ENCODE measurements at regions not wholly inside any gene's neighbourhood (a gene's known extent, or its start where the extent isn't known, plus 50 kb on each side); places are given as distances from the start of the nearest gene placed in this dataset.

DNA sequence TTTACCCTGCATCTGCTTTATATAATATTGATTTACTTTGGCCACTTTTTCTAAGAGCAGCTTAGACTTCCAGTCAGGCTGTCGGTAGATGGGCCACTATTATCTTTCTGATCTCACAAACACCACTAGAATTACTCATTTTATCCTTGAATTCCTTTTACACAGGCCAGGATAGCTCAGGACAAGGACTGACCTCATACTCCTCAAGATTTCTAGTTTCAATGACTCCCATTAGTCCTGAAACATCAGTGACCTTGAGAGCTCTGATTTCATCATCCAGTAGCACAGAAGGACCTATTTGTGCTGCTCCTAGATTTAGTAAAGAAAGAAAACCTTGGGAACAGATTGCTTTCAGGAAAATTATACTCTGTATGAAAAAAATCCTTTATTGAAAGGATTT, 727.9 kb upstream of the PTPRD start:
- DNase-seq = no peak

DNA sequence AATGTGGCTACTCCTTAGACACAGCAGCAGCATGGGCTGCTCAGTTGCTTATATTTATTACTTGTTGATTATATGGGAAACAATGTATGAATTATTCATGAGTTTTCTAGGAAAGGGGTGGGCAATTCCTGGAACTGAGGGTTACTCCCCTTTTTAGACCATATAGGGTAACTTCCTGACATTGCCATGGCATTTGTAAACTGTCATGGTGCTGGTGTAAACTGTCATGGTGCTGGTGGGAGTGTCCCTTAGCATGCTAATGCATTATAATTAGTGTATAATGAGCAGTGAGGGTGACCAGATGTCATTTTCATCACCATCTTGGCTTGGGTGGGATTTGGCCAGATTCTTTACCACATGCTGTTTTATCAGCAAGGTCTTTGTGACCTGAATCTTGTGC, 734.6 kb upstream of the PTPRD start:
- DNase-seq = no peak

DNA sequence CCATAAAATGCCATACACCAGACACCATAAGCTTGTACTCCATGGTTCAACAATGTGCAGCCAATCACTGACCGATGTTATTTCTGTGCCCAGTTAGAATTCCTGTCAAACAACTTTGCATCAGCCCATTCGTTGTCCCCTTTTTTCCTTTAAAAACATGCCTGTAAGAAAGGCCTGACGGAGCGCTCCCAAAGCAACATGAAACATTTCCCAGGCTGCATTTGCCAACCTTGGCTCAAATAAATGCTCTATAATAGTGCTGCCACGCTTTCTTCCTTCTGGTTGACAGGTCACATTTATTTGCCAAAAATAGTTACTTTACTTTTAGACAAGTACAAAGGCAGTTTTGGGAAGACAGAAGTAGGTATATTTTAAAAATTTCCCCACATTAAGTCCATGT, 735.6 kb upstream of the PTPRD start:
- no peak for DNase-seq

DNA sequence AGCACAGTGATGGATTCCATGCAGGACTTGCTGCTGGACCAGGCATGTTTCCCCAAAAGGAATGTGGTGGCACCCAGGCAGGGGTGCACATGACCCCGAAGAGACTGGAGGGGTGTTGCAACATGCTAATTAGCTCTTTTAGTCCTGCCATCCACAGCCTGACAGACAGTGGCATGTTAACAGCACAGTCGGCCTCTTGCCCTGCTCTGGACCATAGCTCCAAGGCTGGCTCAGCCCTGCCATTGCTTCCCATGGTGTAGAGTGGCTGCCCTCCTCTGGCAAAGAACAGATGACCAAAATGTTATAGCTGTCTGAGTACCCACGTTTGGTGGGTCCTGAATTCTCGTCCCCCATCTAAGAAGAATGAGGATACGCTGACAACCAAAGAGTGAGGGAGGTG, 736.4 kb upstream of the PTPRD start:
- no peak for DNase-seq

DNA sequence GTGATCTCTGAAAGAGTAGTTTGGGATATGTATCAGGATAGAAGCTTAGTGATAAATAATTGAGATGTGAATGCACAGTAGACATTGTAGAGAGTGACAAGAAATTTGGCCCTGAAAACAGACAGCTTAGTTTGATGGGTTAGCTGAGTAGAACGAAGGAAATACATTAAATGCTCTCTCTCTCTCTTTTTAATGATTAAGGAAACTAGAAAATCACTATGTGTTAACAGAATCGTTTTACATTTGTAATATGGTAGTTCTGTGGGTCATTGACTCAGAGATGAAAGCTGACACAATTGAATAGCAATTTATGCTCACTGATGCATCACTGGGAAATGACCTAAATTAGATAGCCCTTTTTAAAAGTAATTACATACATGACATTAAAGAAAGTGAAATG, 739.8 kb upstream of the PTPRD start:
- DNase-seq = no peak

DNA sequence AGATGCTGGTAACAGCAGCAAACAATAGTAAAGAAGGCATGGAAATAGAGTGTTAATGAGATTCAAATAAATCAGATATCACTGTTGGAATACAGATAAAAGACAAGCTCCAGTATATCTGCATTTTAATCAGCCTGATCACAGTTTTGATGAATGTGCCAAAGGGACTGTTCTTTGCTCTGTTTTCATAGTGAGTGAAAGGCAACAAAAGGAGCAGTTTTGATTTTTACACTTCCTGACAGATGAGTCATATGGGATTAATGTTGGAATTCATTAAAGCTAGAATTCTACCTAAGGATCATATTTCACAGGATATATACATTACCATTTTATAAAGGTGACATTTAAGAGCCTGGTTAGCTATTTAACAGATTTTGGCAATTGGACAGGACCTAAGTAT, 743.3 kb upstream of the PTPRD start:
- DNase-seq = no peak

DNA sequence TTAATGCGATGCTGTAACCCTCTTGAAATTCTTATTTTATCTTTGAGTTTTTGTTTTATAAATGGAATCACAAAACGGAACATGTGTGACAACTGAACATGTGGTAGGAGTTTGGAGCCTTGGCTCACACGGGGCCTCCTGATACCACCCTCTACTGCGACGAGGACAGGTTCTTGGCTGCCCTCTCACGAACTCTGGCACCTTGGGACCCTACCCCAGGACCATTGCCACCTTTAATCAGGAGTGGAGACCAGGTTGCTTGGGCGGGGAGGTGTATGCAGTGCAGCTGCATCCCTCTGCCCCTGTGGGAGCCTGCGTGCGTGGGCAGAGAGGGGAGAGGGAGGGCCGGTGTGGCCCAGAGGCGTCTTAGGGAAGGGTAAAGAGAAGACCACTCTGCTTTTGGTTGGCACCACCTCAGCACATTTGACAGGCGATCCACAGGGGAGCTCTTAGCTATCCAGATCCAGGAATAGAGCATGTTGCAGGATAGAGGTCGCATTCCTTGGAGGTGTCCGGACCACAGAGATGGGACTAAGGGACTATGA, 753.9 kb upstream of the PTPRD start:
- DNase-seq = no peak

DNA sequence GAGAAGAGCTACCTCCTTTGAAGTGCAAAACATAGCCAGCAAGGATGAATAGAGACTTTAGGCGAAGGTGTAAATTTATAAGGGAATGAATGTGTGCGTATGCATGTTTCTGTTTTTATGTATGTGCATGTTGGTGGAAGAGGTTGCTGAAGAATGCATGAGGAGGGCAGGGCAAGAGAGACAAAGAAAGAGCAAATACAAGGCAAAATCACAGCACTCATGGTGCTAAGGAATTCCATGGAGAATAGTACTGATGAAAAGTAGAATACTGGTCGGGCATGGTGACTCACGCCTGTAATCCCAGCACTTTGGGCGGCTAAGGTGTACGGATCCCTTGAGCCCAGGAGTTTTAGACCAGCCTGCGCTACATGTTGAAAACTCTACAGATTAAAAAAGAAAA, 762.1 kb upstream of the PTPRD start:
- no peak for DNase-seq

DNA sequence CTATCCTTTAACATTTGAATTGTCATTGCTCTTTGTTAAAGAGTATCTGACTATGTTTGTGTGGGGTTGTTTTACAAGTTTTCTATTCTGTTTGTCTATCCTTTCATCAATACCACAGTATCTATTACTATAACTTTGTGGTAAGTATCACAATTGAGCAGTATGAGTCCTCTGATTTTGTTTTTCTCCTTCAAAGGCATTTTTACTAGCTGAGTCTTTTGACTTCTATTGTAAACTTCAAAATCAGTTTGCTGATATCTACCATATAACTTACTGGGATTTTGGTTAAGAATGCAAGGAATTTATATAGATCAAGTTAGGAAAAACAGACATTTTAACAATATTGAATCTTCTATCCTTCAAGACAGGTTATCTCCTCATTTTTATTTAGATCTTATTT, 789.8 kb upstream of the PTPRD start:
- DNase-seq = no peak

DNA sequence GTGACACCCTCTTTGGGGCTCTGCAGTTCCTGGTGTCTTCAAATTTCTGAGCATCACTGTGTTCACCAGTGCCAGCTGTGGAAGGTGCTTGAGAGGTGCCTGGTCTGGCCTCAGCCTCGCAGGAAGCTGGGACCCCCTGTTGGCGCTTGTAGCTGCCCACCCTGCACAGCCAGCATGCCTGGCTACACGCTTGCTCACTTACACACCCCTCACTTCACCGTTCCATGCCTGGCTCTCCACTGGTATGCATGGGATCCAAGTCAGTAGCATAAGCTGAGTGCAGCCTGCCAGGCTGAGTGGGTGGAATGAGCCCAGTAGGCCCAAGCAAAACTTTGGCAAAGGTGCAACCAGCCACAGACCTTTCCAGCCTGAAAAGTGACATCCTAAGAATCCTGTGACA, 801.4 kb upstream of the PTPRD start:
- no peak for DNase-seq

DNA sequence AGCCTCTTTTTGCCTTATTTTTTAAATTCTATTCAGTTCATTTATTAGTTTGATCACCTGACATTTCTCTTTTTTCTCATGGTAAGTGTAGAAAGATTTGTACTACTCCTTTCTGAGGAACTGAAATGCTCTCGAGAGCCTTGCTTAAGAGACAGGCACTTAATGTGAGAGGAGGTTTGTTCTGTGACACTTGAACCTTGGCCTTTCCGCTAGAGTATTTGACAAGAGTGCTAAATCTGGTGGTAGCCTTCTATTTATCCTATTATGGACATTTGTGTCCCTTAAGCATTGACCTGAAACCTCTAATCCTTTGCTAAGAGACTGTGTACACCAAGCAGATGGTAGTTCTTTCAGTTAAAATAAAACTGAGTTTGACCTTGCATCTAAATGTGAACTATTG, 805.0 kb upstream of the PTPRD start:
- no peak for DNase-seq

DNA sequence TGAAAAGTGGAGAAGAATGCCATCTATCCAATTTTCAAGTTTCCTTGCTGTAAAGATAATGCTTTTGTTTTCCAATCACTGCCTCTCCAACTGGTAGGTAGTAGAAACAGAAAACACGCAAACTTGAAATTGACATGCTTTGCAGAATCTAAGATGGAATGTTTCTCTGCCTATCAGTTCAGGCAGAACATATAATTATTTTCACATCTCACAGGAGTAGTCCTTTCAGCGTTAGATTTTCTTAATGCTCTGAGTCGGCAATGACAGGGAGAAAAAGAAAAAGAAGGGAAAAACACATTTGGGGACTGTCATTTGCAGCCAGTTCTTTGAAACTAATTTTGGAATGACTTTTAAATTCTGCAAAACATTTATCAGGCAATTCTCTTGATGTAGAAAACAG, 818.7 kb upstream of the PTPRD start:
- no peak for DNase-seq

DNA sequence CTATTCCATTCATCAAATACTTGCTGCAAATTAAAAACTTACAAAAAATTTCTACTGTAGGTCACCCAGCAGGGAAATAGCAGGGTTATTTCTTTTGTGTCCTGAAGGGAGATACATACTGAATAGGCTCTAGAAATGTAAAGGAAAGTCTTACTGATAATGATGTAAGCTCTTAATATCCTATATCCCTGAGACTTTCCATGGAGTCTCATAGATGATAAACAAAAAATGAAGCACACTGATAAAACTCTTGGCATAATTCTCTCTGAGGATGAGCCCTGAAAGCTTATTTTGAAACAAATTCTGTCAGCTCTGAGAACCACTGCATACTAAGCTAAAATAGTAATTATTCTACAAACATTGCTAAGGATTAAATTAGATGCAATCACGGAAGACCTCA, 819.6 kb upstream of the PTPRD start:
- no peak for DNase-seq

DNA sequence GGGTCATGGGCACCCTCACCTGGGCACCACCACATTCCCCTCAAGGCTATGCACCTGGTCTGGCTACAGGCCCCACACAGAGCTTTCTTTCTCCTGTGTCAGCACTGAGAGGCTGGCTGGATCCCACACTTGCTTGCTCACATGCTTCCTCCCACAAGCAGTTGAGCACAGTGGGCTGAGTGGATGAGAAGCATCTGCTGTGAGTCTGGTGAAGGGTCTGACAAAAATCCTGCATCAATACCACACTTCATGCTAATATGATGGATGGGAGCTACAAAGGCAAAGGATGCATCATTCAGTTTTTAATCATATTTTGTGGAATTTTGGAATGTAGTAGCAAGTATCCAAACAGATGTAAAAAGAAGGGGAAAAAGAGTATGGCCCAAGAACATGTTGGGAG, 830.8 kb upstream of the PTPRD start:
- no peak for DNase-seq

DNA sequence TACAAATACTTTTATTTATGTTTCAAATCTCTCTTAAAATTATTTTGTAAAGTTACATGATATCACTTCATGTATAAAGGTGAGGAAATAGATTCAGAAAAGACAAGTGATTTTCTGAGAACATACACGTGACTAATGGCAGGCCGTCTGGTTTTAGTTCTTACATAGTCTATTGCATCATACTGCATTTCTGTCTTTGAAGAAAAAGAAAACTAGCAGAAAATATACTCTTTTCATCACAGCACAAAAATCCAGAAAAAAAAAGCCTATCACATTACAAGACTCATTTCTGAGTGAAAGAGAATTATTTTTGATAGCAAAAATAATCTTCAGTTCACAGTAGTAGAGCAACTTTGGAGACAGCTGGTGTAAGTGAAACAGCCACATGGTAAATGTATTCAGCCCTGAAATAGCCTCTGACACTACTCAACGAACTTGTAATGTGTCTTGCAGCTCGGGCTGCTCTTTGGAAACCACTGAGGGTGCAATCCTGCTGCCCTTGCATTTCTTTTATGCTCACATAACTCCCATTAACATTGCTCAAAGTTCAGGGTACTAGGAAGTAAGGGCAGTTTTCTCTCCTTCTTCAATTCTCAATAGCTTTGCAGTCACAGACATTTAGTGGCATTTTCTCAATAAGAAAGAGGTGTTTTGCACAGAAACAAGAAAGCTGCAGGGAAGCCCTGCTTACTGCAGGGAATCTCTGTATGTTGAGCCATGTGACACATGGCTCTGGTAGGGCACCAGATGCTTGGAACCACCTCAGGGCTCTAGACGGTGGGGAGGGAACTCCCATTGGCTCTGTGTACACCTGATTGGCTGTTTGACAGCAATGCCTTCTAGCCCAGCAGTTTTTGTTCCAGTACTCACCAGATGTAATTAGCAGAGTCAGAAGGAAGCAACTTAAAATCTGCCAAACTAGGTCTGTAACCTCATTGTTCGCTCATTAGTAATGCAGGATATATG, 845.3 kb upstream of the PTPRD start:
- DNase-seq = no peak

DNA sequence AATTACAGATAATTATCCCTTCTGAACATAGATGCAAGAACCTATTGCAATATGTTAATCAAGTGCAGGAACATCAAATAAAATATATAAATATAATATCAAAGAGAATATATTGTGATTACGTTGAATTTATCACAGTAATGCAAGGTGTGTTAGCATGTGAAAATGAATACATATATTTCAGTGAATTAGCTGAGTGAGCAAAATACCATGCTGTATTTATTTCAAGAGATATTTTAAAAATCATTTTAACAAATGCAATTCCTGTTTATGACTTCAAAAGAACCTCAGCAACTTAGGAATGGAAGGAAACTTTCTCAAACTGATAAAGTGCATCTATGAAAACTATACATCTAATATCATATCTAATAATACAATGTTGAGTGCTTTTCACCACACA, 856.9 kb upstream of the PTPRD start:
- no peak for DNase-seq

DNA sequence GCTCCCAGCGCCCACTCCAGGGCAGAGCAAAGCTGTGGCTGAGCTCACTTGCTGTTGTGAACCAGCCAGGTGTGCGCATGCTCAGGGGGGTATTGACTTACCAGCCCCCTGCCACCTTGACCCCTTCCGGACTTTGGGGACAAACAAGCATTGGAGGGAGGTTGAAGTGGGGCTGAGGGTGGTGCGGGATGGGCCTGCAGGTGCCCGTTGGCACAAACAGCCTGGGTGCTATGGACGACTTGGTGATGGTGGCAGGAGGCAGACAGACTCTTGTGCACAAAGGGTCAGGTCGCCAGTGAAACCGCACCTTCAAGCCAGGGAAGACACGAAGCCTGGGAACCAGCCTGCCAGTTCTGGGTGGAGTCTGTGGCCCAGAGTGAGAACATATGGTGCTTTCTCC, 858.5 kb upstream of the PTPRD start:
- DNase-seq = no peak

DNA sequence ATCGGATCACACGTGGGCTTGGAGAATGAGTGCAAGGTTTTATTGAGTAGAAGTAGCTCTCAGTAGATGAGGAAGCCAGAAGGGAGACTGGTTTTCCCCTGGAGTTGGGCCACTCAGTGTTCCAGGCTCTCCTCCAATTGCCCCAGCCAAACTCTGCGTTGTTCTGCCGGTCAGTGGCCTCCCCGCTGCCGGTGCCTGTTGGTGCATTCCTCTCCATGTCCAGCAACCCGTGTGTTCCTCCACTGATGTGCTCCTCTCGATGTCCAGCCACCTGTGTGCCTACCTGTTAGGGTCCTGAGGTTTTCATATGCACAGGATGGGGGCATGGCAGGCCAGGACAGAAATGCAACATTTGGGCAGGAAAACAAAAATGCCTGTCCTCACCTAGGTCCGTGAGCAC, 888.0 kb upstream of the PTPRD start:
- no peak for DNase-seq

DNA sequence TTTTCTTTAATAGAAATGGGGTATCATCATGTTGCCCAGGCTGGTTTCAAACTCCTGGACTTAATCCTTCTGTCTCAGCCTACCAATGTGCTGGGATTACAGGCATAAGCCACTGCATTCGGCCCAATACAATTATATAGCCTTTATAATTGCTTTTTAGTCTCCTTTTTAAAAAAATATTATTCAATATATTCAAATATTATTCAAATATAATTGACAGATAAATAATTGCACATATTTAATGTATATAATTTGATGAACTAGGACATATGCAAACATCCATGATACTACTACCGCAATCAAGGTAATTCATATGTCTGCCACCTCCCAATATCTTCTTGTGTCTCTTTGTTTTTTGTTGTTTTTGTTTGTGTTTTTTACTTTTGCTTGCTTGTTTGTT, 894.2 kb upstream of the PTPRD start:
- DNase-seq = no peak

DNA sequence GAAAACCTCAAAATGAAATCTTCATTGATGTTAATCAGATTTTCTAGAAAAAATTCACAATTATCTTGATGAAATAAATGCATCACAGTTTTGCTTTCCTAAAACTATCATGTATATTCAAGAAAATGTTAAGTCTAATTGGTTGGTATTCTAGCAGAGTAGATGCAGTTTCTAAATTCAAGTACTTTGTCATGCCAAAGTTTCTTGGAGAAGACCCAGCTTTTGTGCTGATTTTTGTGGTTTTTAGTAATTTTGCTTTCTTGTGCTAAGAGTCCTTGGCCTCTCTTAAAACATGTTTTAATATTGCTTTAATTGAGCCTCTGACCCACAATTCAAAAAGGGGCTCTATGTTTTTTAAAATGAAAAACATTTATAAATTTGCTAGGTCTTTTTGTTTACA, 924.8 kb upstream of the PTPRD start:
- DNase-seq = no peak

DNA sequence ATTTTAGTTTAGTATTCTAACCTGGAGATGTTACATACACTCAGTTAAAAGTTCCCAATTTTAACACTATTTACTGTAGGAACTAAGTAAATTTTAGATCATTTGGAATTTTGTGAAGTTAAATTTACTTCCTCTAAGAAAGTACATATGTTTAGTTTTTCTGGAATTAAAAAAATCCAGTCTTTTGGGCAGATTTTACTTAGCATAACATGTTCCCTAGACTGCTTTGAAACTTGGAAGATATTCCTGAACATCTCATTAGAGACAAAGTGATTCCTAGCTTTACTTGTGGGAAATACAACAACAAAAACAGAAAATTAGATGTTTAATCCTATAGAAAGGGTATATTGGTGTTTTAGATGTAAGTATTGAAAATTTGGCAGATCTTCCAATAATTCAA, 930.0 kb upstream of the PTPRD start:
- DNase-seq = no peak

DNA sequence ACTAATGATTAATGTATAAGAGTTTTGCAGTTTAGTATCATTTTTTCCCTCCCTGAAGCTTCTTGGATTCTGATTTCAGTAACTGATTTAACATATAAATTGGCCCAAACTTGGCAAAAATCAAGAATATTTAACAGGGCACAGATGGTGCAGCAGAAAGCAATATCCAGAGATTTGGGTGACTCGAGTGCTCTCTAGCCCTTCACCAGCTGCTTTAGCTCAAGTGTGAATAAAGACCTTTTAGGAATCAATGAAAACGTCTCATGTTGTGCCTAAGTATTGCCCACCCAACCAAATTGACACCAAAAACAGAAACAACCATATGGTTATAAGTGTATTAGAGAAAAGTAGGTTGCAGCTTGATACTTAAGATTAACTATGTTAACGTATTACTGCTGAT, 933.4 kb upstream of the PTPRD start:
- DNase-seq = no peak

DNA sequence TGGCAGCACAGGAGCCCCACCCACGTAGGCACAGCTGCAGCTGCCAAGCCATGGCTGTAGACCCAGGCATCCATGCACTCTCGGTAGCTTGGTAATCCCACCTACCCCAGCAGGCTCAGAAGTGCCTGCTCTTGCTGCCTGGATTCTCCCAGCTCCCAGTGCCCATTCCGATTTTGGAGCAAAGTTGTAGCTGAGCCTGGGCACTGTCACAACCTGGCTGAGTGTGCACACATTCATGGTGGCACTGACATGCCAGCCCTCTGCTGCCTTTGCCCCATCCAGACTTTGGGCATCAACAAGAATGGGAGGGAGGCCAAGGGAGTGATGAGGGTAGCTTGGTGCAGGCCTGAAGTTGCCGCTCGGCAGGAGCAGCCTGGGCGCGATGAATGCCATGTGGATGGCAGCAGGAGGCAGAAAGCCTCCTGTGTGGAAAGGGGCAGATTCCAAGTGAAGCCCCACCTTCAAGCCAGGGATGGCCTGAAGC, 936.6 kb upstream of the PTPRD start:
- no peak for DNase-seq

DNA sequence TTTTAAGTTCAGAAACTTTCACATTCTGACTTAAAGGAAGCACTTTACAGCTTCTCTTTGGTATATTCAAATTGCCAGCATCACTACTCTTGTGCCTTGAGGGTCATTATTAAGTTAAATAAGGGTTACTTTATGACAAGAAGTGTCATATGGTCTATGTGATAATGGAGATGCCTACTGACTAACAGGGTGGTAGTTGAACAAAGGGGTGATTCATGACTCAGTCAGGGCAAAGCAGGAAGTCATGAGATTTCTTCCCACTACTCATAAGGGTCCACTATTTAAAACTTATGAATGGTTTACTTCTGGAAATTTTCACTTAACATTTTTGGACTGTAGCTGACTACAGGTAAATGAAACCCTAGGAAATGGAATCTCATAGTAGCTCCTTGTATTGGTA, 938.3 kb upstream of the PTPRD start:
- no peak for DNase-seq

DNA sequence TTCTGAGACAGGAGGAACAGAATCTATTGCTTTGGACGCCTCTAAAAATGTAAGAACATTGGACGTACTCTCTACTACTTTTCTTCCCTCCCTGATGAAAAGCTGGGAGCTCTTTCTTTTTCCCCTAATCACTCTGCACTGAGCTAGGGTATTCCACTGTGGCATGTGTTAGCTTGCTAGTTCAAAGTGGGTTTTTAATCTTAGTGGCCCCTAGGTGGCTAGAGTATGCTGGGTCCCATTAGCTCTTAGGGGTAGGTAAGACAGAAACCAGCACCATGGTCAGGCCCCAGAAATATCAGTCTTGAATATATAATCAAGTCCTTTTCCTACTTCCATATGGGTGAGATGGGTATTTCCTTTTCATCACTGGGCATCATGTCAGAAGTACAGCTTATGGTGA, 945.2 kb upstream of the PTPRD start:
- no peak for DNase-seq

Measured in suppressor macrophage treated with lipopolysaccharide for 4 hours (primary cell).